Heart right ventricle (tissue), 16 donors: ENCODE measurements at regions not wholly inside any gene's neighbourhood (a gene's known extent, or its start where the extent isn't known, plus 50 kb on each side); places are given as distances from the start of the nearest gene placed in this dataset.

Source experiments
- ATAC-seq, 8 donors: fragments of 200-7000 bp; cut with Tn5 transposase; one replicate each; pipeline ENCODE4 v1.9.1; 2020; ENCODE audit warnings: mild to moderate bottlenecking in 8 of 8, moderate library complexity in 8 of 8, moderate number of reproducible peaks in 1 of 8
- DNase-seq, 2 donors: peaks; one replicate each; pipeline ENCODE4 v3.0.0-alpha.2; 2020
- H3K27ac ChIP-seq, 10 donors: fragments of 200-600 bp; sonication (generic) in 2 of 10; one replicate each; pipeline versions ENCODE4 v1.5.0 to v1.8.0; 2020 to 2022; ENCODE audit warnings: mild to moderate bottlenecking in 3 of 10
- H3K27me3 ChIP-seq, 7 donors: fragments of 200-600 bp; one replicate each; pipeline ENCODE4 v1.8.0; 2021 to 2022; ENCODE audit warnings: mild to moderate bottlenecking in 2 of 7
- H3K36me3 ChIP-seq, 9 donors: fragments of 200-600 bp; sonication (generic) in 1 of 9; one replicate each; pipeline versions ENCODE4 v1.5.0 to v1.8.0; 2020 to 2022; ENCODE audit warnings: mild to moderate bottlenecking in 2 of 9
- H3K4me1 ChIP-seq, 9 donors: fragments of 200-600 bp; sonication (generic) in 1 of 9; one replicate each; pipeline versions ENCODE4 v1.5.0 to v1.8.0; 2020 to 2022; ENCODE audit warnings: mild to moderate bottlenecking in 4 of 9
- H3K4me3 ChIP-seq, 10 donors: fragments of 200-600 bp; sonication (generic) in 2 of 10; one replicate each; pipeline versions ENCODE4 v1.5.0 to v1.8.0; 2020 to 2022; ENCODE audit warnings: mild to moderate bottlenecking in 7 of 10, moderate library complexity in 2 of 10
- H3K9me3 ChIP-seq, 11 donors: fragments of 200-600 bp in 10 of 11; sonication (generic) in 2 of 11; one replicate each; pipeline versions ENCODE4 v1.5.0 to v1.8.0; 2013 to 2022; ENCODE audit warnings: mild to moderate bottlenecking in 2 of 11, control low read depth in 1 of 11, moderate library complexity in 1 of 11
- WGBS, 2 donors: extraction: QIAGEN DNeasy Blood & Tissue Kit; methylation state at CpG; one replicate each; pipeline ENCODE4 v1.1.7; 2013; ENCODE audit warnings: inconsistent platforms in 1 of 2; 5-methylcytosine and 5-hydroxymethylcytosine counted together
- intact Hi-C, 10 donors: fragments of 100-400 bp; cut with DNase I; formaldehyde crosslinking; loops; one replicate each; pipeline versions ENCODE4 v1.11.1 to v1.14.2; 2022
- TF ChIP-seq, protein P1 (sequence below), 9 donors: fragments of 200-600 bp; sonication (generic) in 2 of 9; IDR thresholded peaks; one replicate each; pipeline versions ENCODE4 v1.5.0 to v1.8.0; 2021 to 2022; ENCODE audit warnings: antibody characterized with exemption in 9 of 9, mild to moderate bottlenecking in 5 of 9, moderate library complexity in 1 of 9
- donor health status: Arrhythmogenic right ventricular cardiomyopathy.
- donor health status: ischemic (EF 13 %, LVEDD 7.1; RV severe dilation, severe dysfunction).
- donor health status: healthy with polysubstance abuse.
- donor health status: DM: no; HTN: yes; CAD: no.
- donor health status: DM: no; HTN: no; CAD: no.
- donor health status: ischemic (EF 25% LVEDD 6.9; RV normal size, moderate dysfunction).
- donor health status: ischemic (EF 25% LVEDD 5.7; RV mildly dilated, moderate dysfunction).
- donor health status: healthy.
- donor health status: DM: yes; HTN: yes; CAD: no.
- donor health status: Ischemic cardiomyopathy.
- donor health status: ischemic (EF 35%, LVEDD 5.7; RV mildly dilated, moderate dysfunction).
- donor health status: nonischemic (EF 11% LVEDD 7.7; RV severe dilation, severe dysfunction).
- donor health status: DM: yes; HTN: yes; CAD: no.
- donor health status: PGD.
- donor health status: ischemic (EF 29% LVEDD 5.4; RV normal size, mild dysfunction).
- donor health status: nonischemic (EF 23%, LVEDD 6.1; RV moderate dilation, normal function).

DNA sequence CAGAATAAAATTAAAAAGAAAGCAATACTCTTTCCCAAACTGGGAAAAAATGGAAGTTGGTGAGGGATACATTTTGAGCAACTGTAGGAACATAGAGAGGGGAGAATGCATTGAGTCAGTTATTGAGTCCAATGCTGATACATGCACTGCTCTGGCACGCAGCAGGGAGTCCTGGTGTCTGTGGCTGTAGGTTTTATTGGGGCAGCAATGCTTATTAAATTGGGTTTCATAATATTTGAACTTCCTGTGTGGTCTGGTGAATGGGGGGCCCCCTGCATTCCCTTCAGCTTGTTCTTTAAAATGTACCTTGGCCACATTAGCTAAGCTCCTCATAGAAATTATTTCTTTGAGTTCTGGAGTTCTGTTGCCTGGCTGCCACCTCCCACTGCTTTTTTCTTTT, 125.2 kb upstream of the ELAC2 start:
- Histone ChIP-seq H3K9me3 (peaks cover 0 to 13% (median 0%) of the 10 kb centered on the region in 11 donors), H3K4me3 (no peak overlapping the region), H3K4me1 (no peaks in the 10 kb centered on the region), H3K36me3 (no peaks in the 10 kb centered on the region), H3K27me3 (peaks cover 0 to 4% (median 0%) of the 10 kb centered on the region in 7 donors), H3K27ac (no peak overlapping the region)
- DNase-seq (no peak), ATAC-seq (no peak)
- 84 to 94% methylated on average over 1 of the region's 1 CpG for WGBS, 2 donors
- TF ChIP-seq, protein P1, sequence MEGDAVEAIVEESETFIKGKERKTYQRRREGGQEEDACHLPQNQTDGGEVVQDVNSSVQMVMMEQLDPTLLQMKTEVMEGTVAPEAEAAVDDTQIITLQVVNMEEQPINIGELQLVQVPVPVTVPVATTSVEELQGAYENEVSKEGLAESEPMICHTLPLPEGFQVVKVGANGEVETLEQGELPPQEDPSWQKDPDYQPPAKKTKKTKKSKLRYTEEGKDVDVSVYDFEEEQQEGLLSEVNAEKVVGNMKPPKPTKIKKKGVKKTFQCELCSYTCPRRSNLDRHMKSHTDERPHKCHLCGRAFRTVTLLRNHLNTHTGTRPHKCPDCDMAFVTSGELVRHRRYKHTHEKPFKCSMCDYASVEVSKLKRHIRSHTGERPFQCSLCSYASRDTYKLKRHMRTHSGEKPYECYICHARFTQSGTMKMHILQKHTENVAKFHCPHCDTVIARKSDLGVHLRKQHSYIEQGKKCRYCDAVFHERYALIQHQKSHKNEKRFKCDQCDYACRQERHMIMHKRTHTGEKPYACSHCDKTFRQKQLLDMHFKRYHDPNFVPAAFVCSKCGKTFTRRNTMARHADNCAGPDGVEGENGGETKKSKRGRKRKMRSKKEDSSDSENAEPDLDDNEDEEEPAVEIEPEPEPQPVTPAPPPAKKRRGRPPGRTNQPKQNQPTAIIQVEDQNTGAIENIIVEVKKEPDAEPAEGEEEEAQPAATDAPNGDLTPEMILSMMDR (IDR thresholded peaks at IDR 0.05): no peak
- intact Hi-C loops: no loop called here

- no peaks in the 10 kb centered on the region for H3K36me3 ChIP-seq
- no peaks in the 10 kb centered on the region for H3K4me1 ChIP-seq
- intact Hi-C loops: no loop called here
- DNase-seq (no peak), ATAC-seq (no peak)
- no peak overlapping the region for H3K4me3 ChIP-seq
- H3K27me3 ChIP-seq: peaks cover 0 to 4% (median 0%) of the 10 kb centered on the region in 7 donors
- no peak overlapping the region for H3K27ac ChIP-seq
- WGBS, 2 donors: 29 to 41% methylated on average over 2 of the region's 2 CpGs
- TF ChIP-seq, protein P1 (IDR thresholded peaks at IDR 0.05): no peak
- peaks cover 0 to 13% (median 0%) of the 10 kb centered on the region in 11 donors for H3K9me3 ChIP-seq
Measured at GRCh38 chr17:13140750-13141149, 122.9 kb upstream of the ELAC2 start.

DNA sequence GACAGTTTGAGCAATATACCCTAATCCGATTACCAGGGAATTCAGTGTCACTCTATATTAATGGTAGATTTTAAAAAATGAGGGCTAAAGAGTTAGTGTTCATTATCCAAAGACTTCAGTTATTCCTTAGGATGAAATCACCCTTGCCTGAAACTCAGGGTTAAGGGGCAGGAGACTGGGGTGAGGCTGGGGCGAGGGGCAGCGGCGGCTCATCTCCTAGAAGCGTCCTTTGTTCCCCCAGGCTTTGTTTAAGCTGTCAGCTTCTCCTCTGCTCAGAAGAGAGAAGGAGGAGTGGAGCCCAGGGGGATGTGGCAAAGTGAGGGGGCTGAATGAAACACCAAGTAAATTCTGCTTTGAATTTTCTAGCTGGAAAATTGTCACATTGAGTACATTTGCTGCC, 117.7 kb upstream of the ELAC2 start:
- WGBS, 2 donors: 37 to 43% methylated on average over 5 of the region's 5 CpGs
- Histone ChIP-seq H3K27ac (no peak overlapping the region), H3K9me3 (peaks cover 0 to 13% (median 0%) of the 10 kb centered on the region in 11 donors), H3K27me3 (peaks cover 0 to 4% (median 0%) of the 10 kb centered on the region in 7 donors), H3K4me1 (no peaks in the 10 kb centered on the region), H3K36me3 (no peaks in the 10 kb centered on the region), H3K4me3 (no peak overlapping the region)
- TF ChIP-seq, protein P1 (IDR thresholded peaks at IDR 0.05): no peak
- intact Hi-C loops: no loop called here
- DNase-seq (no peak), ATAC-seq (no peak)

- DNase-seq (no peak), ATAC-seq (no peak)
- Histone ChIP-seq H3K4me3 (no peak overlapping the region), H3K27ac (no peak overlapping the region), H3K36me3 (no peaks in the 10 kb centered on the region), H3K27me3 (no peaks in the 10 kb centered on the region), H3K4me1 (no peaks in the 10 kb centered on the region), H3K9me3 (peaks cover 0 to 12% (median 0%) of the 10 kb centered on the region in 11 donors)
- 17 to 33% methylated on average over 1 of the region's 1 CpG for WGBS, 2 donors
- TF ChIP-seq, protein P1 (IDR thresholded peaks at IDR 0.05): no peak
- intact Hi-C loops: no loop called here
Measured at GRCh38 chr17:13134076-13134475, 116.2 kb upstream of the ELAC2 start.
